ENCODE measurements at regions not wholly inside any gene's neighbourhood (a gene's known extent, or its start where the extent isn't known, plus 50 kb on each side); places are given as distances from the start of the nearest gene placed in this dataset.

DNA sequence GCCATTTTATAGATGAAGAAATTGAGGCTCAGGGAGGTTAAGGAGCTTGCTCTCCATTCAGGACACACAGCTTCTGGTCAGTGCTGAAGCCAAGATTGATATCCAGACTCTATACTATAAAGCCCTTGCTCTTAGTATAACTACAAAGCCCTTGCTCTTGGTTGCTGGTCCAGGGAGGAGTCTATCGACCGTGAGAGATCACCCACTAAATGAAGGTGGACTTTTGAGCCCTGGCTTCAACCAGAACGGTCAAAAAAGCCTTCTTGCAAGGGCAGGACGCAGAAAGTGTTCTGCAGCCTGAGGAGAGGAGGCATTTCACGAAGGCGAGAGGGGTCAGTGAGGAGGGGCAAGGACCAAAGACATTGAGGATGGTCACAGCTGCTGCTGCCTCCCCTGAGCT is 176.3 kb downstream of the CYP26A1 start:
- no peak overlapping the region for H3K27ac ChIP-seq
- H3K4me3 ChIP-seq: no peak overlapping the region
- no peak for DNase-seq
- no peaks in the 10 kb centered on the region for H3K27me3 ChIP-seq
- H3K9me3 ChIP-seq: no peaks in the 10 kb centered on the region
- no peaks in the 10 kb centered on the region for H3K4me1 ChIP-seq
- H3K36me3 ChIP-seq: no peaks in the 10 kb centered on the region
- TF ChIP-seq, protein P1, sequence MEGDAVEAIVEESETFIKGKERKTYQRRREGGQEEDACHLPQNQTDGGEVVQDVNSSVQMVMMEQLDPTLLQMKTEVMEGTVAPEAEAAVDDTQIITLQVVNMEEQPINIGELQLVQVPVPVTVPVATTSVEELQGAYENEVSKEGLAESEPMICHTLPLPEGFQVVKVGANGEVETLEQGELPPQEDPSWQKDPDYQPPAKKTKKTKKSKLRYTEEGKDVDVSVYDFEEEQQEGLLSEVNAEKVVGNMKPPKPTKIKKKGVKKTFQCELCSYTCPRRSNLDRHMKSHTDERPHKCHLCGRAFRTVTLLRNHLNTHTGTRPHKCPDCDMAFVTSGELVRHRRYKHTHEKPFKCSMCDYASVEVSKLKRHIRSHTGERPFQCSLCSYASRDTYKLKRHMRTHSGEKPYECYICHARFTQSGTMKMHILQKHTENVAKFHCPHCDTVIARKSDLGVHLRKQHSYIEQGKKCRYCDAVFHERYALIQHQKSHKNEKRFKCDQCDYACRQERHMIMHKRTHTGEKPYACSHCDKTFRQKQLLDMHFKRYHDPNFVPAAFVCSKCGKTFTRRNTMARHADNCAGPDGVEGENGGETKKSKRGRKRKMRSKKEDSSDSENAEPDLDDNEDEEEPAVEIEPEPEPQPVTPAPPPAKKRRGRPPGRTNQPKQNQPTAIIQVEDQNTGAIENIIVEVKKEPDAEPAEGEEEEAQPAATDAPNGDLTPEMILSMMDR (IDR thresholded peaks at IDR 0.05): no peak
- TF ChIP-seq POLR2A (IDR thresholded peaks at IDR 0.05): no peak
- intact Hi-C loops (cut with DNase I; ENCODE audit: low total_unique reads): no loop called here

DNA sequence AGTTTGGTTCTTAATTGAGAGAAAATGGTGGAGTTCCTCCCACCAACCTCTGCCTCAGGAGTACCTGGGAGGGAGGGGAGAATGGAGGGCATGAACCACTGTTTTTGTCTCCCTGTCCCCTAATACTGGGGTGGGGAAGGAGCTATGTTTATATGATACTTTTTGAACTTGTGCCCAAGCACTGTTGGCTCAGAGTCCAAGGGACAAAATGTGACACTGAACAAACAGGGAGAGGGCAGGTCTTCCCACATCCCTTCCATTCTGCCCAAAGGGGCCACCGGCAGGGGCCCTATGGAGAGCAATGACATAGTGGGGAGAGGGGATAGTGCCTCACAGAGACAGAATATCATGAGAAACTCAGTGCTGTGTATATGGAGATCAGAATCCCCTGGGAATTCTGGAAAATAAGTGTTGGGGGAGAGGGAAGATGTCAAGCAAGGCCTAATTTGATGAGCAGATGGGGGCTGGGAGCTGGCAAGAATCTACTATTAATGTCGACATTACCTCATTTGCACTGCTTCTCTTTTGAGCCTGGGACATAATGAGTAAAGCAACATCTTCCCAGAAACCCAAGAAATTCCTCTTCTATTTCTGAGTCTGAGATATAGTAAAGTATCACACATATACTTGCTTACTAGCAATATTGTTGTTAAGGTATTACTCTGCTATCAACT is 180.6 kb downstream of the CYP26A1 start:
- Histone ChIP-seq H3K4me3 (no peak overlapping the region), H3K27ac (no peak overlapping the region), H3K4me1 (no peaks in the 10 kb centered on the region), H3K9me3 (no peaks in the 10 kb centered on the region), H3K27me3 (no peaks in the 10 kb centered on the region), H3K36me3 (no peaks in the 10 kb centered on the region)
- intact Hi-C loops (cut with DNase I; ENCODE audit: low total_unique reads): no loop called here
- DNase-seq: no peak
- no peak for TF ChIP-seq POLR2A (IDR thresholded peaks at IDR 0.05)
- TF ChIP-seq, protein P1 (IDR thresholded peaks at IDR 0.05): no peak

DNA sequence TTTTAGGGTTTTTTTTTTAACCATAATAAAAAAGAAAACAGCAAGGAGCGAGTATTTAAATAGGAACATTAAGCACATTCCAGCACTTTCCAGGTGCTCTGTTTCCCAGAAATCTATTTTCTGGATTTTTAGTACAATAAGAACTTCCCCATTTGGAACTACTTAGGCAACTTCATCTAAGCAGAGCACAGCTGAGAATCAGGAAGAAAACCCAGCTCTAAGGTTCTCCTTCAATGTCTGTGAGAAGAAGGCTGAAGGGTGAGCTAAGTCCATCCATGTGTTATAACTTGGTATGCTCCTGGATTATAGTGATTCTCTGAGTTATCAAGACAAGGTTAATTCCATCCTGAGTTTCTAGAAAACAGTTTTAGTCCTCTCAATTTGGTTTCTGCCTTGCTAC is 181.9 kb downstream of the CYP26A1 start:
- Histone ChIP-seq H3K4me3 (no peak overlapping the region), H3K27ac (no peak overlapping the region), H3K9me3 (no peaks in the 10 kb centered on the region), H3K4me1 (no peaks in the 10 kb centered on the region), H3K27me3 (no peaks in the 10 kb centered on the region), H3K36me3 (no peaks in the 10 kb centered on the region)
- DNase-seq: no peak
- TF ChIP-seq POLR2A (IDR thresholded peaks at IDR 0.05): no peak
- TF ChIP-seq, protein P1 (IDR thresholded peaks at IDR 0.05): no peak
- intact Hi-C loops (cut with DNase I; ENCODE audit: low total_unique reads): no loop called here
